Body of pancreas (tissue), 4 donors: ENCODE measurements at regions not wholly inside any gene's neighbourhood (a gene's known extent, or its start where the extent isn't known, plus 50 kb on each side); places are given as distances from the start of the nearest gene placed in this dataset.

ENCODE experiments used
- ATAC-seq: fragments of 150-250 bp; one replicate; pipeline ENCODE4 v1.9.1; 2016
- DNase-seq, 4 donors: peaks; one replicate each; pipeline ENCODE4 v3.0.0-alpha.2; 2019
- H3K27ac ChIP-seq, 4 donors: fragments of 200-600 bp; sonication (generic); 1 replicate in 3 of 4; 2 replicates in 1 of 4; pipeline versions ENCODE4 v1.5.1 to v1.6.1; 2016 to 2019; ENCODE audit warnings: mild to moderate bottlenecking in 1 of 4, mixed read lengths in 1 of 4, moderate library complexity in 1 of 4
- H3K27me3 ChIP-seq, 2 donors: fragments of 200-600 bp; sonication (generic); one replicate each; pipeline ENCODE4 v1.6.0; 2016; ENCODE audit warnings: mild to moderate bottlenecking in 1 of 2
- H3K36me3 ChIP-seq, 2 donors: fragments of 200-600 bp; sonication (generic); replicated peaks in 1 of 2; 2 replicates each; pipeline ENCODE4 v1.5.1; 2016; ENCODE audit warnings: low read depth in 2 of 2; ENCODE audit not compliant: insufficient read depth in 1 of 2
- H3K4me1 ChIP-seq: fragments of 200-600 bp; sonication (generic); one replicate; pipeline ENCODE4 v1.6.0; 2016
- H3K4me3 ChIP-seq, 2 donors: fragments of 200-600 bp; sonication (generic); 1 replicate in 1 of 2; 2 replicates in 1 of 2; pipeline ENCODE4 v1.5.1; 2016 to 2019
- H3K9me3 ChIP-seq, 3 donors: fragments of 200-600 bp; sonication (generic); 1 replicate in 2 of 3; 2 replicates in 1 of 3; pipeline ENCODE4 v1.5.1; 2016
- CTCF ChIP-seq, 7 experiments: fragments of 450-650 bp in 4 of 7; fragments of 200-600 bp in 3 of 7; sonication (generic) in 3 of 7; IDR thresholded peaks; one replicate each; pipeline ENCODE4 v1.5.1; 2016 to 2019; ENCODE audit warnings: antibody characterized with exemption in 7 of 7
- POLR2A ChIP-seq, 3 donors: fragments of 450-650 bp; IDR thresholded peaks; one replicate each; pipeline ENCODE4 v1.6.1; 2016; ENCODE audit warnings: antibody characterized with exemption in 3 of 3, mild to moderate bottlenecking in 2 of 3
- WGBS, 2 donors: methylation state at CpG; one replicate each; pipeline ENCODE4 v1.1.5; 2017; 5-methylcytosine and 5-hydroxymethylcytosine counted together
- intact Hi-C: fragments of 100-400 bp; cut with DNase I; formaldehyde crosslinking; loops from one replicate; pipeline ENCODE4 v1.15.1; 2023

GRCh38 chr3:118412503-118412902 lies 622.1 kb downstream of the IGSF11 start:
- TF ChIP-seq CTCF (IDR thresholded peaks at IDR 0.05) (no peak), POLR2A (IDR thresholded peaks at IDR 0.05) (no peak)
- Histone ChIP-seq H3K9me3 (no peaks in the 10 kb centered on the region), H3K36me3 (no peaks in the 10 kb centered on the region), H3K27ac (no peak overlapping the region), H3K27me3 (no peaks in the 10 kb centered on the region), H3K4me1 (no peaks in the 10 kb centered on the region), H3K4me3 (no peak overlapping the region)
- DNase-seq (no peak), ATAC-seq (no peak)
- WGBS, 2 donors: 23 to 48% methylated on average over 1 of the region's 1 CpG
- intact Hi-C loops: no loop called here

GRCh38 chr3:118425272-118425837 lies 609.3 kb downstream of the IGSF11 start:
- Histone ChIP-seq H3K4me3 (no peak overlapping the region), H3K27ac (no peak overlapping the region), H3K9me3 (no peaks in the 10 kb centered on the region), H3K4me1 (no peaks in the 10 kb centered on the region), H3K36me3 (no peaks in the 10 kb centered on the region), H3K27me3 (no peaks in the 10 kb centered on the region)
- 28 to 57% methylated on average over 4 of the region's 4 CpGs for WGBS, 2 donors
- intact Hi-C loops: no loop called here
- TF ChIP-seq CTCF (IDR thresholded peaks at IDR 0.05) (no peak), POLR2A (IDR thresholded peaks at IDR 0.05) (no peak)
- ATAC-seq: no peak
- no peak for DNase-seq

- H3K4me1 ChIP-seq: no peaks in the 10 kb centered on the region
- TF ChIP-seq POLR2A (IDR thresholded peaks at IDR 0.05) (no peak), CTCF (IDR thresholded peaks at IDR 0.05) (no peak)
- intact Hi-C loops: no loop called here
- DNase-seq (no peak), ATAC-seq (no peak)
- 46 to 64% methylated on average over 2 of the region's 2 CpGs for WGBS, 2 donors
- no peaks in the 10 kb centered on the region for H3K36me3 ChIP-seq
- H3K27ac ChIP-seq: no peak overlapping the region
- no peak overlapping the region for H3K4me3 ChIP-seq
- H3K9me3 ChIP-seq: no peaks in the 10 kb centered on the region
- no peaks in the 10 kb centered on the region for H3K27me3 ChIP-seq
Measured at GRCh38 chr3:118433825-118434224, 600.8 kb downstream of the IGSF11 start.

- 41 to 51% methylated on average over 1 of the region's 1 CpG for WGBS, 2 donors
- H3K27me3 ChIP-seq: no peaks in the 10 kb centered on the region
- no peak for ATAC-seq
Measured at GRCh38 chr3:118435851-118436350, 598.7 kb downstream of the IGSF11 start.

More at GRCh38 chr3:118435851-118436350, 598.7 kb downstream of the IGSF11 start:
- no peaks in the 10 kb centered on the region for H3K4me1 ChIP-seq
- no peak overlapping the region for H3K27ac ChIP-seq
- intact Hi-C loops: no loop called here
- no peak for DNase-seq
- no peaks in the 10 kb centered on the region for H3K36me3 ChIP-seq
- H3K4me3 ChIP-seq: no peak overlapping the region
- no peak for TF ChIP-seq CTCF (IDR thresholded peaks at IDR 0.05)
- TF ChIP-seq POLR2A (IDR thresholded peaks at IDR 0.05): no peak
- H3K9me3 ChIP-seq: no peaks in the 10 kb centered on the region
